ENCODE measurements at regions not wholly inside any gene's neighbourhood (a gene's known extent, or its start where the extent isn't known, plus 50 kb on each side); places are given as distances from the start of the nearest gene placed in this dataset.
A peak's percentile ranks its signal among the peaks of the same experiment; 100 is the strongest.
"Not testable (repeated sequence)": the region's sequence is repeated elsewhere in the genome, so short reads cannot be mapped to it uniquely, and the experiment has no call there.

- no peak for DNase-seq (ENCODE audit: low spot score)
Measured at GRCh38 chr12:111271674-111272418, 97.0 kb downstream of the PHETA1 start.

- DNase-seq (ENCODE audit: low spot score): no peak
Measured at GRCh38 chr12:111270774-111271173, 98.1 kb downstream of the PHETA1 start.

GRCh38 chr12:111270239-111270638 is 98.7 kb downstream of the PHETA1 start:
- DNase-seq (ENCODE audit: low spot score): no peak

GRCh38 chr12:111269718-111270117 is 99.2 kb downstream of the PHETA1 start:
- DNase-seq (ENCODE audit: low spot score): no peak

GRCh38 chr12:111268738-111269572 is 99.9 kb downstream of the PHETA1 start:
- peak; percentile 16 for DNase-seq (ENCODE audit: low spot score)

- DNase-seq (ENCODE audit: low spot score): no peak
Measured at GRCh38 chr12:111267144-111267543, 101.8 kb downstream of the PHETA1 start.

- no peak for DNase-seq (ENCODE audit: low spot score)
Measured at GRCh38 chr12:111261911-111262676, 106.8 kb downstream of the PHETA1 start.

- DNase-seq (ENCODE audit: low spot score): no peak
Measured at GRCh38 chr12:111260732-111261131, 108.2 kb downstream of the PHETA1 start.

- no peak for DNase-seq (ENCODE audit: low spot score)
Measured at GRCh38 chr12:111259231-111259630, 109.7 kb downstream of the PHETA1 start.

- not testable (repeated sequence) for DNase-seq (ENCODE audit: low spot score)
Measured at GRCh38 chr12:111258081-111258480, 110.8 kb downstream of the PHETA1 start.

GRCh38 chr12:111257435-111257902 is 111.4 kb downstream of the PHETA1 start:
- no peak for DNase-seq (ENCODE audit: low spot score)

- DNase-seq (ENCODE audit: low spot score): no peak
Measured at GRCh38 chr12:111256629-111257434, 112.1 kb downstream of the PHETA1 start.

GRCh38 chr12:111255261-111255660 is 113.6 kb downstream of the PHETA1 start:
- DNase-seq (ENCODE audit: low spot score): no peak

GRCh38 chr12:111254106-111254505 is 114.8 kb downstream of the PHETA1 start:
- no peak for DNase-seq (ENCODE audit: low spot score)

GRCh38 chr12:111253213-111253612 is 115.7 kb downstream of the PHETA1 start:
- DNase-seq (ENCODE audit: low spot score): no peak

- no peak for DNase-seq (ENCODE audit: low spot score)
Measured at GRCh38 chr12:111251787-111252186, 117.1 kb downstream of the PHETA1 start.

- no peak for DNase-seq (ENCODE audit: low spot score)
Measured at GRCh38 chr12:111251058-111251730, 117.7 kb downstream of the PHETA1 start.

- DNase-seq (ENCODE audit: low spot score): no peak
Measured at GRCh38 chr12:111250251-111250881, 118.5 kb downstream of the PHETA1 start.

GRCh38 chr12:111249757-111250156 is 119.1 kb downstream of the PHETA1 start:
- DNase-seq (ENCODE audit: low spot score): no peak

- DNase-seq (ENCODE audit: low spot score): no peak
Measured at GRCh38 chr12:111249018-111249370, 119.9 kb downstream of the PHETA1 start.
